ENCODE measurements at regions not wholly inside any gene's neighbourhood (a gene's known extent, or its start where the extent isn't known, plus 50 kb on each side); places are given as distances from the start of the nearest gene placed in this dataset.
"Not testable (repeated sequence)": the region's sequence is repeated elsewhere in the genome, so short reads cannot be mapped to it uniquely, and the experiment has no call there.

GRCh38 chr22:19658057-19658966 lies 56.0 kb upstream of the SEPTIN5 start:
- Histone ChIP-seq H3K4me3 (ENCODE audit: low read length) (no peak overlapping the region), H3K27me3 (ENCODE audit: control insufficient read depth in 1 of 2, insufficient read depth in 2 of 2, low read length in 2 of 2) (no peaks in the 10 kb centered on the region), H3K27ac (ENCODE audit: low read depth in 1 of 2, low read length in 2 of 2) (no peak overlapping the region), H3K4me1 (ENCODE audit: insufficient read depth, low read length) (no peaks in the 10 kb centered on the region), H3K36me3 (ENCODE audit: insufficient read depth, low read length) (no peaks in the 10 kb centered on the region), H3K9me3 (ENCODE audit: control insufficient read depth in 1 of 2, insufficient read depth in 1 of 2, low read length in 2 of 2) (no peaks in the 10 kb centered on the region)
- no peak for DNase-seq
- ChIA-PET CTCF (no interaction called here), POLR2A (no interaction called here)
- Mint-ChIP-seq H3K27ac (no peak overlapping the region), H3K4me1 (ENCODE audit: low read depth) (no peaks in the 10 kb centered on the region), H3K36me3 (ENCODE audit: low read depth) (no peaks in the 10 kb centered on the region), H3K9me3 (no peaks in the 10 kb centered on the region), H3K27me3 (no peaks in the 10 kb centered on the region), H3K4me3 (no peak overlapping the region)
- intact Hi-C loops (cut with DNase I, micrococcal nuclease) = no loop called here
- no peak for ATAC-seq (ENCODE audit: poor library complexity)
- no peak for TF ChIP-seq CTCF (IDR thresholded peaks at IDR 0.05)

GRCh38 chr22:19658967-19659804 lies 55.1 kb upstream of the SEPTIN5 start:
- H3K36me3 ChIP-seq (ENCODE audit: insufficient read depth, low read length) = no peaks in the 10 kb centered on the region
- Mint-ChIP-seq H3K9me3 (no peaks in the 10 kb centered on the region), H3K36me3 (ENCODE audit: low read depth) (no peaks in the 10 kb centered on the region), H3K4me1 (ENCODE audit: low read depth) (no peaks in the 10 kb centered on the region), H3K27me3 (no peaks in the 10 kb centered on the region), H3K27ac (no peak overlapping the region), H3K4me3 (no peak overlapping the region)
- intact Hi-C loops (cut with DNase I, micrococcal nuclease) = no loop called here
- no peak for TF ChIP-seq CTCF (IDR thresholded peaks at IDR 0.05)
- no peaks in the 10 kb centered on the region for H3K9me3 ChIP-seq (ENCODE audit: control insufficient read depth in 1 of 2, insufficient read depth in 1 of 2, low read length in 2 of 2)
- ATAC-seq (ENCODE audit: poor library complexity) = no peak
- no peak for DNase-seq
- no peak overlapping the region for H3K4me3 ChIP-seq (ENCODE audit: low read length)
- CTCF ChIA-PET = no interaction called here
- H3K27ac ChIP-seq (ENCODE audit: low read depth in 1 of 2, low read length in 2 of 2) = no peak overlapping the region
- no peaks in the 10 kb centered on the region for H3K4me1 ChIP-seq (ENCODE audit: insufficient read depth, low read length)
- H3K27me3 ChIP-seq (ENCODE audit: control insufficient read depth in 1 of 2, insufficient read depth in 2 of 2, low read length in 2 of 2) = no peaks in the 10 kb centered on the region
- POLR2A ChIA-PET = no interaction called here

- Histone ChIP-seq H3K4me1 (ENCODE audit: insufficient read depth, low read length) (no peaks in the 10 kb centered on the region), H3K4me3 (ENCODE audit: low read length) (no peak overlapping the region), H3K27me3 (ENCODE audit: control insufficient read depth in 1 of 2, insufficient read depth in 2 of 2, low read length in 2 of 2) (no peaks in the 10 kb centered on the region), H3K9me3 (ENCODE audit: control insufficient read depth in 1 of 2, insufficient read depth in 1 of 2, low read length in 2 of 2) (no peaks in the 10 kb centered on the region), H3K36me3 (ENCODE audit: insufficient read depth, low read length) (no peaks in the 10 kb centered on the region), H3K27ac (ENCODE audit: low read depth in 1 of 2, low read length in 2 of 2) (no peak overlapping the region)
- H3K36me3 Mint-ChIP-seq (ENCODE audit: low read depth) = no peaks in the 10 kb centered on the region
- no peaks in the 10 kb centered on the region for H3K27me3 Mint-ChIP-seq
- H3K9me3 Mint-ChIP-seq = no peaks in the 10 kb centered on the region
- no peak for DNase-seq
- POLR2A ChIA-PET = no interaction called here
- intact Hi-C loops (cut with DNase I, micrococcal nuclease) = no loop called here
- no peaks in the 10 kb centered on the region for H3K4me1 Mint-ChIP-seq (ENCODE audit: low read depth)
- H3K4me3 Mint-ChIP-seq = no peak overlapping the region
- H3K27ac Mint-ChIP-seq = no peak overlapping the region
- CTCF ChIA-PET = no interaction called here
- no peak for ATAC-seq (ENCODE audit: poor library complexity)
- no peak for TF ChIP-seq CTCF (IDR thresholded peaks at IDR 0.05)
Observed at GRCh38 chr22:19659805-19660345, 54.4 kb upstream of the SEPTIN5 start.

GRCh38 chr22:19660583-19660982 lies 53.7 kb upstream of the SEPTIN5 start:
- intact Hi-C loops (cut with DNase I, micrococcal nuclease) = not testable (repeated sequence)

More at GRCh38 chr22:19660583-19660982, 53.7 kb upstream of the SEPTIN5 start:
- H3K4me3 ChIP-seq (ENCODE audit: low read length); H3K36me3 Mint-ChIP-seq (ENCODE audit: low read depth); POLR2A ChIA-PET; H3K36me3 ChIP-seq (ENCODE audit: insufficient read depth, low read length); CTCF ChIA-PET; DNase-seq; H3K4me3 Mint-ChIP-seq; H3K4me1 ChIP-seq (ENCODE audit: insufficient read depth, low read length); H3K27me3 ChIP-seq (ENCODE audit: control insufficient read depth in 1 of 2, insufficient read depth in 2 of 2, low read length in 2 of 2); H3K27me3 Mint-ChIP-seq; H3K9me3 ChIP-seq (ENCODE audit: control insufficient read depth in 1 of 2, insufficient read depth in 1 of 2, low read length in 2 of 2); H3K27ac ChIP-seq (ENCODE audit: low read depth in 1 of 2, low read length in 2 of 2); H3K9me3 Mint-ChIP-seq; H3K4me1 Mint-ChIP-seq (ENCODE audit: low read depth); H3K27ac Mint-ChIP-seq; ATAC-seq (ENCODE audit: poor library complexity): not testable (repeated sequence)
